ENCODE measurements at regions not wholly inside any gene's neighbourhood (a gene's known extent, or its start where the extent isn't known, plus 50 kb on each side); places are given as distances from the start of the nearest gene placed in this dataset.
"Not testable (repeated sequence)": the region's sequence is repeated elsewhere in the genome, so short reads cannot be mapped to it uniquely, and the experiment has no call there.

GRCh38 chr13:38141792-38142191, 207.9 kb upstream of the UFM1 start:
- DNase-seq: no peak

GRCh38 chr13:38135592-38135991, 214.1 kb upstream of the UFM1 start:
- no peak for DNase-seq

- no peak for DNase-seq
Observed at GRCh38 chr13:38121267-38121666, 228.4 kb upstream of the UFM1 start.

- no peak for DNase-seq
Observed at GRCh38 chr13:38103851-38104250, 234.3 kb upstream of the TRPC4 start.

- no peak for DNase-seq
Observed at GRCh38 chr13:38099751-38100150, 230.2 kb upstream of the TRPC4 start.

- no peak for DNase-seq
Observed at GRCh38 chr13:38093425-38093824, 223.9 kb upstream of the TRPC4 start.

GRCh38 chr13:38090913-38091312, 221.3 kb upstream of the TRPC4 start:
- DNase-seq: no peak

- DNase-seq: no peak
Observed at GRCh38 chr13:38086721-38087120, 217.1 kb upstream of the TRPC4 start.

GRCh38 chr13:38086013-38086412, 216.4 kb upstream of the TRPC4 start:
- no peak for DNase-seq

- no peak for DNase-seq
Observed at GRCh38 chr13:38073931-38074330, 204.4 kb upstream of the TRPC4 start.

- DNase-seq: no peak
Observed at GRCh38 chr13:38072696-38073095, 203.1 kb upstream of the TRPC4 start.

GRCh38 chr13:38071340-38071739, 201.8 kb upstream of the TRPC4 start:
- DNase-seq: not testable (repeated sequence)

- DNase-seq: no peak
Observed at GRCh38 chr13:38053896-38054295, 184.3 kb upstream of the TRPC4 start.

GRCh38 chr13:38046049-38046376, 176.4 kb upstream of the TRPC4 start:
- no peak for DNase-seq

- no peak for DNase-seq
Observed at GRCh38 chr13:38045278-38046048, 175.9 kb upstream of the TRPC4 start.

GRCh38 chr13:38044067-38044466, 174.5 kb upstream of the TRPC4 start:
- DNase-seq: no peak

GRCh38 chr13:38042771-38043170, 173.2 kb upstream of the TRPC4 start:
- DNase-seq: no peak

- DNase-seq: no peak
Observed at GRCh38 chr13:38024431-38024830, 154.9 kb upstream of the TRPC4 start.

GRCh38 chr13:38017320-38017719, 147.7 kb upstream of the TRPC4 start:
- no peak for DNase-seq

- DNase-seq: no peak
Observed at GRCh38 chr13:38013676-38014075, 144.1 kb upstream of the TRPC4 start.

- no peak for DNase-seq
Observed at GRCh38 chr13:38012096-38012495, 142.5 kb upstream of the TRPC4 start.

GRCh38 chr13:38008636-38009035, 139.1 kb upstream of the TRPC4 start:
- DNase-seq: peak; percentile 35

- DNase-seq: no peak
Observed at GRCh38 chr13:38002606-38003005, 133.0 kb upstream of the TRPC4 start.

- DNase-seq: no peak
Observed at GRCh38 chr13:37997641-37998040, 128.1 kb upstream of the TRPC4 start.

- peak; percentile 97 for DNase-seq
Observed at GRCh38 chr13:37995092-37995491, 125.5 kb upstream of the TRPC4 start.
